ENCODE measurements at regions not wholly inside any gene's neighbourhood (a gene's known extent, or its start where the extent isn't known, plus 50 kb on each side); places are given as distances from the start of the nearest gene placed in this dataset.

GRCh38 chr6:163984124-163984936 is 569.8 kb downstream of the QKI start:
- DNase-seq (ENCODE audit: low read depth) = no peak

GRCh38 chr6:163983679-163984078 is 569.2 kb downstream of the QKI start:
- DNase-seq (ENCODE audit: low read depth) = no peak

GRCh38 chr6:163974322-163974721 is 559.8 kb downstream of the QKI start:
- DNase-seq (ENCODE audit: low read depth) = no peak

- no peak for DNase-seq (ENCODE audit: low read depth)
Observed at GRCh38 chr6:163971841-163972838, 557.6 kb downstream of the QKI start.

- DNase-seq (ENCODE audit: low read depth) = no peak
Observed at GRCh38 chr6:163970846-163971564, 556.5 kb downstream of the QKI start.

- no peak for DNase-seq (ENCODE audit: low read depth)
Observed at GRCh38 chr6:163965426-163966348, 551.2 kb downstream of the QKI start.

- no peak for DNase-seq (ENCODE audit: low read depth)
Observed at GRCh38 chr6:163964789-163965188, 550.3 kb downstream of the QKI start.

GRCh38 chr6:163963205-163964120 is 548.9 kb downstream of the QKI start:
- no peak for DNase-seq (ENCODE audit: low read depth)

GRCh38 chr6:163962627-163963117 is 548.2 kb downstream of the QKI start:
- DNase-seq (ENCODE audit: low read depth) = no peak

- no peak for DNase-seq (ENCODE audit: low read depth)
Observed at GRCh38 chr6:163960128-163960527, 545.6 kb downstream of the QKI start.

- DNase-seq (ENCODE audit: low read depth) = no peak
Observed at GRCh38 chr6:163958646-163959045, 544.1 kb downstream of the QKI start.

GRCh38 chr6:163956571-163957407 is 542.3 kb downstream of the QKI start:
- peak; percentile 13 for DNase-seq (ENCODE audit: low read depth)

- no peak for DNase-seq (ENCODE audit: low read depth)
Observed at GRCh38 chr6:163955756-163956155, 541.2 kb downstream of the QKI start.

GRCh38 chr6:163955096-163955495 is 540.6 kb downstream of the QKI start:
- no peak for DNase-seq (ENCODE audit: low read depth)

- no peak for DNase-seq (ENCODE audit: low read depth)
Observed at GRCh38 chr6:163954088-163954775, 539.7 kb downstream of the QKI start.

- no peak for DNase-seq (ENCODE audit: low read depth)
Observed at GRCh38 chr6:163952005-163952404, 537.5 kb downstream of the QKI start.

- no peak for DNase-seq (ENCODE audit: low read depth)
Observed at GRCh38 chr6:163951326-163951725, 536.8 kb downstream of the QKI start.

- DNase-seq (ENCODE audit: low read depth) = no peak
Observed at GRCh38 chr6:163950159-163950558, 535.6 kb downstream of the QKI start.

All from activated T-helper 1 cell treated with Interleukin-2 at 50 U/mL for 16 hours (primary cell).